ENCODE measurements at regions not wholly inside any gene's neighbourhood (a gene's known extent, or its start where the extent isn't known, plus 50 kb on each side); places are given as distances from the start of the nearest gene placed in this dataset.

- TF ChIP-seq EZH2 (IDR thresholded peaks at IDR 0.05; ENCODE audit: low read depth) (no peak), CTCF (conservative IDR thresholded peaks at IDR 0.05) (no peak)
Measured at GRCh38 chr2:5183031-5183430, 509.2 kb upstream of the SOX11 start.
